ENCODE measurements at regions not wholly inside any gene's neighbourhood (a gene's known extent, or its start where the extent isn't known, plus 50 kb on each side); places are given as distances from the start of the nearest gene placed in this dataset.

- DNase-seq (no peak), ATAC-seq (no peak)
- Mint-ChIP-seq H3K36me3 (peaks cover 0 to 4% (median 0%) of the 10 kb centered on the region in 5 donors), H3K27me3 (no peaks in the 10 kb centered on the region), H3K27ac (no peak overlapping the region), H3K4me3 (no peak overlapping the region), H3K4me1 (no peaks in the 10 kb centered on the region), H3K9me3 (peaks cover 0 to 14% (median 2%) of the 10 kb centered on the region in 11 donors)
- no peaks in the 10 kb centered on the region for H3K36me3 ChIP-seq (ENCODE audit: control insufficient read depth in 2 of 3, insufficient read depth in 3 of 3, low read length in 3 of 3)
- ChIA-PET POLR2A (no interaction called here), CTCF (no interaction called here)
- H3K27ac ChIP-seq (ENCODE audit: low read depth, low read length) = no peak overlapping the region
- no peaks in the 10 kb centered on the region for H3K9me3 ChIP-seq (ENCODE audit: control insufficient read depth in 2 of 3, low read length in 3 of 3)
- no peak overlapping the region for H3K4me3 ChIP-seq (ENCODE audit: low read length)
- H3K4me1 ChIP-seq (ENCODE audit: control insufficient read depth in 2 of 2, insufficient read depth in 2 of 2, low read length in 2 of 2) = no peaks in the 10 kb centered on the region
- H3K27me3 ChIP-seq (ENCODE audit: control insufficient read depth in 2 of 2, insufficient read depth in 2 of 2, low read length in 2 of 2) = no peaks in the 10 kb centered on the region
- intact Hi-C loops (cut with micrococcal nuclease) = no loop called here
Measured at GRCh38 chr5:4372481-4372880, 767.6 kb upstream of the ADAMTS16 start.

DNA sequence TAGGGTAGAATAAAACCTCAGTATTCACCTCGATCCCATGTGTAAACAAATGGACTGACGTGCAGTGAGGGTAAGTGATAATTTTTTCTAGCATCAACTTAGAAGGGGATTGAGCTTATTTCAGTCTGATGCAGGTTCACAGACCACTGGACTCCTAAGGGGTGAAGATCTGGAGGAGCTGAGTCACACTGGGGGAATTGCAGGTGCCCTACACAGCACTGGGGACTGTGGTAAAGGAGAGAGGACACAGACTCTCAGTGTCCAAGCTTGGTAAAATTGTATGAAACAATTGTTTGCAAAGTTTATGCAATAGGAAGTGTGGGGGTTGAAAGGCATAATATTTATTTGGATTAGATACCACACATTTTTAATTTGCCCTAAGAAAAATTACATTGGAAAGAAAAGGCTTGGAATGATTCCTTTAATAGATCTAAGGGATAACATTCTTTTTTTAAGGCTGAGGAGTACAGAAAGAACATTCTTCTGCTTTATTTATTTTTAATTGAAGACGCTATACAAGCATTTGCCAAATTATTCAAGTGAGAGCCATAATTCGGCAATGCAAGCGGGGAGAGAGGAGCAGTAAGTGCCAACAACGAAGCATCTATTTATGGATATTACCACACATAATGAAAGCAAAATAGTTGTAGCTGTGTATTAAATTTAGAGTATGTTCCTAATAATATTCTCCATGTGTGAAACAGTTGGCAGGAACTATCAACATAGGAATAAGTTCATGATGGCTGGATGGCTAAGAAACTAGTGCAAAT is 766.9 kb upstream of the ADAMTS16 start:
- ChIA-PET POLR2A (no interaction called here), CTCF (no interaction called here)
- peaks cover 0 to 17% (median 5%) of the 10 kb centered on the region in 11 donors for H3K9me3 Mint-ChIP-seq
- no peak overlapping the region for H3K27ac Mint-ChIP-seq
- Histone ChIP-seq H3K27ac (ENCODE audit: low read depth, low read length) (no peak overlapping the region), H3K4me1 (ENCODE audit: control insufficient read depth in 2 of 2, insufficient read depth in 2 of 2, low read length in 2 of 2) (no peaks in the 10 kb centered on the region), H3K9me3 (ENCODE audit: control insufficient read depth in 2 of 3, low read length in 3 of 3) (no peaks in the 10 kb centered on the region), H3K36me3 (ENCODE audit: control insufficient read depth in 2 of 3, insufficient read depth in 3 of 3, low read length in 3 of 3) (no peaks in the 10 kb centered on the region), H3K27me3 (ENCODE audit: control insufficient read depth in 2 of 2, insufficient read depth in 2 of 2, low read length in 2 of 2) (no peaks in the 10 kb centered on the region), H3K4me3 (ENCODE audit: low read length) (no peak overlapping the region)
- ATAC-seq (no peak), DNase-seq (no peak)
- H3K4me1 Mint-ChIP-seq = no peaks in the 10 kb centered on the region
- H3K4me3 Mint-ChIP-seq = no peak overlapping the region
- intact Hi-C loops (cut with micrococcal nuclease) = no loop called here
- no peaks in the 10 kb centered on the region for H3K27me3 Mint-ChIP-seq
- peaks cover 0 to 4% (median 0%) of the 10 kb centered on the region in 5 donors for H3K36me3 Mint-ChIP-seq

- H3K36me3 Mint-ChIP-seq = peaks cover 0 to 4% (median 0%) of the 10 kb centered on the region in 5 donors
- H3K27ac Mint-ChIP-seq = no peak overlapping the region
- Histone ChIP-seq H3K27ac (ENCODE audit: low read depth, low read length) (no peak overlapping the region), H3K4me3 (ENCODE audit: low read length) (no peak overlapping the region), H3K36me3 (ENCODE audit: control insufficient read depth in 2 of 3, insufficient read depth in 3 of 3, low read length in 3 of 3) (no peaks in the 10 kb centered on the region), H3K9me3 (ENCODE audit: control insufficient read depth in 2 of 3, low read length in 3 of 3) (no peaks in the 10 kb centered on the region), H3K27me3 (ENCODE audit: control insufficient read depth in 2 of 2, insufficient read depth in 2 of 2, low read length in 2 of 2) (no peaks in the 10 kb centered on the region), H3K4me1 (ENCODE audit: control insufficient read depth in 2 of 2, insufficient read depth in 2 of 2, low read length in 2 of 2) (no peaks in the 10 kb centered on the region)
- H3K9me3 Mint-ChIP-seq = peaks cover 0 to 18% (median 8%) of the 10 kb centered on the region in 11 donors
- ChIA-PET CTCF (no interaction called here), POLR2A (no interaction called here)
- DNase-seq (no peak), ATAC-seq (no peak)
- H3K4me3 Mint-ChIP-seq = no peak overlapping the region
- H3K27me3 Mint-ChIP-seq = no peaks in the 10 kb centered on the region
- intact Hi-C loops (cut with micrococcal nuclease) = no loop called here
- H3K4me1 Mint-ChIP-seq = no peaks in the 10 kb centered on the region
Measured at GRCh38 chr5:4374866-4375265, 765.3 kb upstream of the ADAMTS16 start.

- ChIA-PET CTCF (no interaction called here), POLR2A (no interaction called here)
- no peaks in the 10 kb centered on the region for H3K4me1 Mint-ChIP-seq
- peaks cover 0 to 18% (median 8%) of the 10 kb centered on the region in 11 donors for H3K9me3 Mint-ChIP-seq
- H3K4me3 Mint-ChIP-seq = no peak overlapping the region
- H3K4me1 ChIP-seq (ENCODE audit: control insufficient read depth in 2 of 2, insufficient read depth in 2 of 2, low read length in 2 of 2) = no peaks in the 10 kb centered on the region
- ATAC-seq (no peak), DNase-seq (no peak)
- no peak overlapping the region for H3K27ac Mint-ChIP-seq
- no peak overlapping the region for H3K27ac ChIP-seq (ENCODE audit: low read depth, low read length)
- H3K36me3 Mint-ChIP-seq = peaks cover 0 to 4% (median 0%) of the 10 kb centered on the region in 5 donors
- no peaks in the 10 kb centered on the region for H3K36me3 ChIP-seq (ENCODE audit: control insufficient read depth in 2 of 3, insufficient read depth in 3 of 3, low read length in 3 of 3)
- no peaks in the 10 kb centered on the region for H3K27me3 ChIP-seq (ENCODE audit: control insufficient read depth in 2 of 2, insufficient read depth in 2 of 2, low read length in 2 of 2)
- H3K9me3 ChIP-seq (ENCODE audit: control insufficient read depth in 2 of 3, low read length in 3 of 3) = no peaks in the 10 kb centered on the region
- H3K4me3 ChIP-seq (ENCODE audit: low read length) = no peak overlapping the region
- no peaks in the 10 kb centered on the region for H3K27me3 Mint-ChIP-seq
- intact Hi-C loops (cut with micrococcal nuclease) = no loop called here
Measured at GRCh38 chr5:4375640-4376039, 764.5 kb upstream of the ADAMTS16 start.

DNA sequence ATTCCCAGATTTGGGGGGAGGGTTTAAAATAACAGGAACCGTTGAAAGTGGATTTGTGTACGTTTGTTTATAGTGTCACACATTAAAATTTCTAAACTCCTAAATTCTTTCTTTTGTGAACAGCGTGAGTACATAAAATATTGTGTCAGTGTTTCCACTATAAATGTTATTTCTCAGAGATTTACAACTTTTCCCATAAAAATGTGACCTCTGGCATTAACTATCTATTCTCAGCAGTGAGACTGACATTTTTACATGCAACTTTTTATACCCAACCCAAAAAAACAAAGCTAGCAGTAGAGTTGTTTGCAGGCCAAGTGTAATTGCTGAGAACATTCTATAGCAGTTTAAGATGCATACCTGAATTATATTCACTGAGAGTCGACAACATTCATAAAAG is 757.0 kb upstream of the ADAMTS16 start:
- intact Hi-C loops (cut with micrococcal nuclease) = no loop called here
- Mint-ChIP-seq H3K36me3 (no peaks in the 10 kb centered on the region), H3K4me3 (no peak overlapping the region)

DNA sequence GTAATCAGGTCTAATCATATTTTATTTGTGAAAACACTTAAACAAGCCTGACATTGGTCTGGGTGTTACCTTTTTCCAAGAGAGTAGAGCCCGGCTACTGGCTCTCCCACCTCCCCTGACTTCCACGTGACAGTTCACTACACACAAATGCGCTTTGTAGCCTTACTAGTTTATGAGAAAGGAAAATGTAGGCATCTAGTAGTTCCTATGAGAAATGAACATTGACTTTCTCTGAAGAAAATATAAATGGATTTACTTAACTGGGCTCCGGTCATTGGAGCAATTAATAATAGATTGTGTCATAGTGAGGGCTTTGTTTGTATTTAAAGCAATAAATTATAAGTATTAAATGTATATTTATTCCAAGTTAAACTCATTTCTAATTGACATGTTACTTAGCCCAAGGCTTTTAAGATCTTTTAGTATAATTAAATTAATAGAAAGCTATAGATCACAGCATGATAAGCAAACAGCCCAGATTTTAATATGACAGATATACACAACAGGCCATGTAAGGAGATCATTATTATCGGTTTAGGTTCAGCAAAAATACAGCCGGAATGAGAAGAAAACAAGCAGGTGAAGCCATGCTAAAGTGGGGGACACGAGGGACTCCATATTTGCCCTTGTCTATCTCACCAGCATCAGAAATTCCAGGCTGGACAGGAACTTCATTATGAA is 756.5 kb upstream of the ADAMTS16 start:
- H3K27me3 ChIP-seq (ENCODE audit: control insufficient read depth in 2 of 2, insufficient read depth in 2 of 2, low read length in 2 of 2) = no peaks in the 10 kb centered on the region
- DNase-seq = no peak
- H3K9me3 ChIP-seq (ENCODE audit: control insufficient read depth in 2 of 3, low read length in 3 of 3) = no peaks in the 10 kb centered on the region
- no peak overlapping the region for H3K27ac ChIP-seq (ENCODE audit: low read depth, low read length)
- no peak for ATAC-seq
- Mint-ChIP-seq H3K4me3 (no peak overlapping the region), H3K9me3 (peaks cover 0 to 19% (median 4%) of the 10 kb centered on the region in 11 donors), H3K27me3 (no peaks in the 10 kb centered on the region), H3K36me3 (no peaks in the 10 kb centered on the region), H3K4me1 (no peaks in the 10 kb centered on the region), H3K27ac (no peak overlapping the region)
- no peaks in the 10 kb centered on the region for H3K36me3 ChIP-seq (ENCODE audit: control insufficient read depth in 2 of 3, insufficient read depth in 3 of 3, low read length in 3 of 3)
- POLR2A ChIA-PET = no interaction called here
- no peak overlapping the region for H3K4me3 ChIP-seq (ENCODE audit: low read length)
- CTCF ChIA-PET = no interaction called here
- intact Hi-C loops (cut with micrococcal nuclease) = no loop called here
- H3K4me1 ChIP-seq (ENCODE audit: control insufficient read depth in 2 of 2, insufficient read depth in 2 of 2, low read length in 2 of 2) = no peaks in the 10 kb centered on the region

More for the DNA sequence above, 757.0 kb upstream of the ADAMTS16 start:
- H3K27ac ChIP-seq (ENCODE audit: low read depth, low read length) = no peak overlapping the region
- H3K27ac Mint-ChIP-seq = no peak overlapping the region
- peaks cover 0 to 18% (median 4%) of the 10 kb centered on the region in 11 donors for H3K9me3 Mint-ChIP-seq
- POLR2A ChIA-PET = no interaction called here
- no peak overlapping the region for H3K4me3 ChIP-seq (ENCODE audit: low read length)
- H3K4me1 Mint-ChIP-seq = no peaks in the 10 kb centered on the region
- no peaks in the 10 kb centered on the region for H3K27me3 Mint-ChIP-seq
- no peaks in the 10 kb centered on the region for H3K4me1 ChIP-seq (ENCODE audit: control insufficient read depth in 2 of 2, insufficient read depth in 2 of 2, low read length in 2 of 2)
- H3K36me3 ChIP-seq (ENCODE audit: control insufficient read depth in 2 of 3, insufficient read depth in 3 of 3, low read length in 3 of 3) = no peaks in the 10 kb centered on the region
- CTCF ChIA-PET = no interaction called here
- ATAC-seq = no peak
- no peaks in the 10 kb centered on the region for H3K9me3 ChIP-seq (ENCODE audit: control insufficient read depth in 2 of 3, low read length in 3 of 3)
- DNase-seq = no peak
- no peaks in the 10 kb centered on the region for H3K27me3 ChIP-seq (ENCODE audit: control insufficient read depth in 2 of 2, insufficient read depth in 2 of 2, low read length in 2 of 2)

GRCh38 chr5:4384649-4385048 is 755.5 kb upstream of the ADAMTS16 start:
- DNase-seq = no peak
- H3K4me3 Mint-ChIP-seq = no peak overlapping the region
- no peaks in the 10 kb centered on the region for H3K4me1 Mint-ChIP-seq

More at GRCh38 chr5:4384649-4385048, 755.5 kb upstream of the ADAMTS16 start:
- Mint-ChIP-seq H3K27ac (no peak overlapping the region), H3K27me3 (no peaks in the 10 kb centered on the region), H3K9me3 (peaks cover 0 to 17% (median 2%) of the 10 kb centered on the region in 11 donors), H3K36me3 (no peaks in the 10 kb centered on the region)
- ChIA-PET POLR2A (no interaction called here), CTCF (no interaction called here)
- no peak overlapping the region for H3K27ac ChIP-seq (ENCODE audit: low read depth, low read length)
- no peaks in the 10 kb centered on the region for H3K27me3 ChIP-seq (ENCODE audit: control insufficient read depth in 2 of 2, insufficient read depth in 2 of 2, low read length in 2 of 2)
- H3K4me1 ChIP-seq (ENCODE audit: control insufficient read depth in 2 of 2, insufficient read depth in 2 of 2, low read length in 2 of 2) = no peaks in the 10 kb centered on the region
- H3K36me3 ChIP-seq (ENCODE audit: control insufficient read depth in 2 of 3, insufficient read depth in 3 of 3, low read length in 3 of 3) = no peaks in the 10 kb centered on the region
- intact Hi-C loops (cut with micrococcal nuclease) = no loop called here
- H3K4me3 ChIP-seq (ENCODE audit: low read length) = no peak overlapping the region
- no peaks in the 10 kb centered on the region for H3K9me3 ChIP-seq (ENCODE audit: control insufficient read depth in 2 of 3, low read length in 3 of 3)
- no peak for ATAC-seq
